Esophagus muscularis mucosa (tissue), 4 donors: ENCODE measurements at regions not wholly inside any gene's neighbourhood (a gene's known extent, or its start where the extent isn't known, plus 50 kb on each side); places are given as distances from the start of the nearest gene placed in this dataset.

Experiments
- DNase-seq: peaks from one replicate; pipeline ENCODE4 v3.0.0-alpha.2; 2017; ENCODE audit errors: extremely low spot score
- H3K27ac ChIP-seq, 4 donors: fragments of 200-600 bp; sonication (generic); replicated peaks in 1 of 4; 1 replicate in 3 of 4; 2 replicates in 1 of 4; pipeline ENCODE4 v1.5.1; 2016 to 2019; ENCODE audit warnings: mild to moderate bottlenecking in 1 of 4
- H3K27me3 ChIP-seq, 4 donors: fragments of 200-600 bp; sonication (generic); one replicate each; pipeline versions ENCODE4 v1.5.1 to v1.6.0; 2016 to 2019
- H3K36me3 ChIP-seq, 4 donors: fragments of 200-600 bp; sonication (generic); one replicate each; pipeline ENCODE4 v1.5.1; 2016 to 2019
- H3K4me1 ChIP-seq, 4 donors: fragments of 200-600 bp; sonication (generic); one replicate each; pipeline ENCODE4 v1.5.1; 2016 to 2019
- H3K4me3 ChIP-seq, 4 donors: fragments of 200-600 bp; sonication (generic); 1 replicate in 2 of 4; 2 replicates in 2 of 4; pipeline ENCODE4 v1.5.1; 2016 to 2019; ENCODE audit warnings: mild to moderate bottlenecking in 4 of 4, moderate library complexity in 1 of 4
- H3K9me3 ChIP-seq, 4 donors: fragments of 200-600 bp; sonication (generic); 1 replicate in 3 of 4; 2 replicates in 1 of 4; pipeline ENCODE4 v1.5.1; 2016 to 2019
- EP300 ChIP-seq: sonication (generic); formaldehyde crosslinking; IDR thresholded peaks from one replicate; pipeline ENCODE4 v1.6.1; 2017; ENCODE audit warnings: antibody characterized with exemption
- POLR2A ChIP-seq: fragments of 450-650 bp; IDR thresholded peaks from one replicate; pipeline ENCODE4 v1.6.1; 2017; ENCODE audit warnings: antibody characterized with exemption, moderate library complexity, mild to moderate bottlenecking, low read depth
- POLR2AphosphoS5 ChIP-seq, 2 donors: sonication (generic); formaldehyde crosslinking; IDR thresholded peaks; one replicate each; pipeline ENCODE4 v1.6.1; 2017; ENCODE audit warnings: antibody characterized with exemption in 2 of 2
- WGBS: methylation state at CpG from one replicate; pipeline ENCODE4 v1.1.5; 2018; 5-methylcytosine and 5-hydroxymethylcytosine counted together
- intact Hi-C: fragments of 100-400 bp; cut with DNase I; formaldehyde crosslinking; loops from one replicate; pipeline ENCODE4 v1.15.1; 2023
- TF ChIP-seq, protein P1 (sequence below), 3 experiments: fragments of 200-600 bp in 2 of 3; fragments of 450-650 bp in 1 of 3; sonication (generic) in 2 of 3; IDR thresholded peaks; one replicate each; pipeline ENCODE4 v1.5.1; 2017 to 2019; ENCODE audit warnings: antibody characterized with exemption in 3 of 3, mild to moderate bottlenecking in 2 of 3, moderate library complexity in 1 of 3

DNA sequence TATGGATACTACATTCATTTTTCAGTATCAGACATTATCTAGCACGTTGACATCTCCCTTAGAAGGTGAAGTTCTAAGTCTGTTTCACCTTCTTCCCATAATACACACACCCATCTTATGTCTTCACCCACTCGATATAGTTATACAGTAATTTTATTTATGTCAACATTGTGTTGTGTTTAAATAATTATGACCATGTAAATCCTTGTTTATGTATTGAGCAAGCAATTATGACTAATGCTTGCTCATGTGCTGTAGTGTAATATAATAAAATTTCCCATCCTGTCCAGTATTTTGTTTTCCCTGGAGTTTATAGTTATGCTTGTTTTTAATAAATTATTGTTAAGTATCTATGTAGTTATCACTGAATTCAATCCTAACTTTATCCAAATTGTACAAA lies 163.2 kb downstream of the MTX2 start:
- no peak overlapping the region for H3K27ac ChIP-seq
- no peaks in the 10 kb centered on the region for H3K36me3 ChIP-seq
- TF ChIP-seq, protein P1, sequence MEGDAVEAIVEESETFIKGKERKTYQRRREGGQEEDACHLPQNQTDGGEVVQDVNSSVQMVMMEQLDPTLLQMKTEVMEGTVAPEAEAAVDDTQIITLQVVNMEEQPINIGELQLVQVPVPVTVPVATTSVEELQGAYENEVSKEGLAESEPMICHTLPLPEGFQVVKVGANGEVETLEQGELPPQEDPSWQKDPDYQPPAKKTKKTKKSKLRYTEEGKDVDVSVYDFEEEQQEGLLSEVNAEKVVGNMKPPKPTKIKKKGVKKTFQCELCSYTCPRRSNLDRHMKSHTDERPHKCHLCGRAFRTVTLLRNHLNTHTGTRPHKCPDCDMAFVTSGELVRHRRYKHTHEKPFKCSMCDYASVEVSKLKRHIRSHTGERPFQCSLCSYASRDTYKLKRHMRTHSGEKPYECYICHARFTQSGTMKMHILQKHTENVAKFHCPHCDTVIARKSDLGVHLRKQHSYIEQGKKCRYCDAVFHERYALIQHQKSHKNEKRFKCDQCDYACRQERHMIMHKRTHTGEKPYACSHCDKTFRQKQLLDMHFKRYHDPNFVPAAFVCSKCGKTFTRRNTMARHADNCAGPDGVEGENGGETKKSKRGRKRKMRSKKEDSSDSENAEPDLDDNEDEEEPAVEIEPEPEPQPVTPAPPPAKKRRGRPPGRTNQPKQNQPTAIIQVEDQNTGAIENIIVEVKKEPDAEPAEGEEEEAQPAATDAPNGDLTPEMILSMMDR (IDR thresholded peaks at IDR 0.05), result no peak
- TF ChIP-seq POLR2AphosphoS5 (IDR thresholded peaks at IDR 0.05) (no peak), POLR2A (no peak), EP300 (no peak)
- peaks cover 0 to 5% (median 4%) of the 10 kb centered on the region in 4 donors for H3K9me3 ChIP-seq
- no peaks in the 10 kb centered on the region for H3K4me1 ChIP-seq
- 83% methylated on average over 2 of the region's 2 CpGs for whole genome bisulfite sequencing
- no peak overlapping the region for H3K4me3 ChIP-seq
- intact Hi-C loops, result no loop called here
- no peaks in the 10 kb centered on the region for H3K27me3 ChIP-seq
- no peak for DNase-seq

DNA sequence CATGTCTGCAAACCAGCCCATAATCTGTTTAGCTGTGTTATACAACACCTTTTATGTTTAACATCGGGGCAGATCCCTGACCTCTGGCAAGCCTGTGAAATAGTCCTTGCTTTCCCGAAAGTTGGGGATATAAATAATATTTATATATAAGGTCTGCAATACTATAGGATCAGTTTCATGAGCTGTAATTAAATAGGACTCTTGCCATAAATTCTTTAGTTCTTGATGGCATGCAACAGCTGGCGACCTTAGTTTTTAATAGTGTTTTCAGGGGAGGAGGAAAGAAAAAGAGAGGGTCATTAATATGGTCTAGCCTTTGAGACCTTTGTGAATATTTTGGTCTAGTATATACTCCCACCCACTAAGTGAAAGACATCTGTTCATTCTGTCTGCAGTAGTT lies 166.5 kb downstream of the MTX2 start:
- peaks cover 0 to 5% (median 4%) of the 10 kb centered on the region in 4 donors for H3K9me3 ChIP-seq
- intact Hi-C loops, result no loop called here
- H3K27ac ChIP-seq, result no peak overlapping the region
- no peaks in the 10 kb centered on the region for H3K36me3 ChIP-seq
- H3K4me1 ChIP-seq, result no peaks in the 10 kb centered on the region
- TF ChIP-seq EP300 (no peak), POLR2AphosphoS5 (IDR thresholded peaks at IDR 0.05) (no peak), POLR2A (no peak)
- TF ChIP-seq, protein P1 (IDR thresholded peaks at IDR 0.05), result no peak
- DNase-seq, result no peak
- no peaks in the 10 kb centered on the region for H3K27me3 ChIP-seq
- H3K4me3 ChIP-seq, result no peak overlapping the region
- WGBS, result 60% methylated on average over 3 of the region's 3 CpGs

DNA sequence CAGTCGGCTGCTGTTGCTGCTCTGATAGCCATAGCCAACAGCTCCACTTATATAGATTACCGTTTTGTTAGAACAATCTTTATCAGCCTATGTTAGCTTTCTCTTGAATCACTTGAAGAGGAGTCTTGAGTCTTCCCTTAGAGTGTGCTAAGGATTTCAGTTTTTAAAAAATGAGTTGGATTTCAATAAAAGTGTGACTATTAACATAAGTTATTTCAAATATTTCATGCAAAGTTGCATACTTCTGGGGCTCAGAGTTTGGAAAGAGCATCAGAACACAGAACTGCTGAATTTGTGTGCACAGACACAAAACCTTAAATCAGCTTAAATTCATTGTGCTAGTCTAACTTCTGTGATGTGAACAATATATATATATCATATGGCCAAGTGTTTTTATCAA lies 174.7 kb downstream of the MTX2 start:
- intact Hi-C loops, result no loop called here
- TF ChIP-seq, protein P1 (IDR thresholded peaks at IDR 0.05), result no peak
- TF ChIP-seq POLR2A, result no peak
- no peak for TF ChIP-seq EP300
- no peak for TF ChIP-seq POLR2AphosphoS5 (IDR thresholded peaks at IDR 0.05)
- no peak for DNase-seq
- Histone ChIP-seq H3K4me3 (no peak overlapping the region), H3K4me1 (no peaks in the 10 kb centered on the region), H3K27ac (no peak overlapping the region), H3K36me3 (no peaks in the 10 kb centered on the region), H3K27me3 (no peaks in the 10 kb centered on the region), H3K9me3 (no peaks in the 10 kb centered on the region)
- 66% methylated on average over 2 of the region's 2 CpGs for WGBS

DNA sequence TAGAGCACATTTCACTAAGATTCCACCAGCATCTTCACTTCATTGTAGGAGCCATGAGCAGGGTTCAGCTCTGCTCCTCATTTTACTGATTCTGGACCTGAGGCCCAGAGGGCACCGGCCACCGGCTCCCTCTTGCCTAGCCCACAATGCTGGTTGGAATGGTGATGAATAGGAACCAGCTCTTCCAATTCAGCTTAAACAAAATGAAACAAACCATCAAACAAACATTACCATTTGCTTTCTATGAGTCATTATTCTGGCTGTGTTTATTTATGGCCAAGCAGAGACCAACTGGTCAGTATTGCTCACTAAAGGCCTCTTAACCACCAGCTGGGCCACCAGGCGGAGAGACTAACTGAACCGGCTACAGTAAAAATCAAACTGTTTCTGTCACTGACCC lies 176.7 kb downstream of the MTX2 start:
- no peaks in the 10 kb centered on the region for H3K9me3 ChIP-seq
- H3K36me3 ChIP-seq, result no peaks in the 10 kb centered on the region
- intact Hi-C loops, result no loop called here
- no peaks in the 10 kb centered on the region for H3K27me3 ChIP-seq
- no peak for DNase-seq
- H3K4me1 ChIP-seq, result no peaks in the 10 kb centered on the region
- TF ChIP-seq POLR2A, result no peak
- TF ChIP-seq EP300, result no peak
- TF ChIP-seq, protein P1 (IDR thresholded peaks at IDR 0.05), result no peak
- no peak for TF ChIP-seq POLR2AphosphoS5 (IDR thresholded peaks at IDR 0.05)
- no peak overlapping the region for H3K27ac ChIP-seq
- H3K4me3 ChIP-seq, result no peak overlapping the region
- WGBS, result 91% methylated on average over 4 of the region's 4 CpGs

DNA sequence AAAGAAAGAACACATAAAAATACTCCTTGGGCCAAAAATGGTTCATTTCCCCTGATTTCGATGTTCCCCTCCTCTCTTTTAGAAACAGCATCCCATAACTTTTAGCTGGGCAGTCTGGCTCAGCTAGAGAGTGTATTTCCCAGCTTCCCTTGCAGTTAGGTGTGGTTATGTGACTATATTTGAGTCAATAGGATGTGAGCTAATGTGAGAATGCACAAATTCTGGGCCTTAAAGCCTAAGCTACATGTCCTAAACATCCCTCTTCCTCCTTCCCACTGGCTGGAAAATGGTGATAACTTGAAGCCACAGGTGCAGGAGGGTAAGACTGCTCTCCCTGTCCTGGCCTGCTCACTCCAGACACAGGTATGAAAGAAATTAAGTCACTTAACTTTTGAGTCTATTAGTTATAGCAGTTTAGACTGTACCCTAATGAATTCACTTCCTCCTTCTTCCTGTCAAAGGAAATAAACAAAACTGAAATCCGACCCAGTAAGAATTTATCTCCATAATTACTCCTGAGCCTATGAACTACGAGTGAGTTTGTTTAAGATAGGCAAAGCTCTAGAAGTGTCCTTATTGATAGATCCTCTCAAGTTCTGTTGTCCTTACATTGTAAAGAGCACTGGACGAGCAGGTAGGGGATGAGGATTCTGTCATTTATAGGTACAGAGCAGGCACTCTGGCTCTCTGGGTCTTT lies 177.6 kb downstream of the MTX2 start:
- WGBS, result 62% methylated on average over 4 of the region's 4 CpGs
- no peaks in the 10 kb centered on the region for H3K9me3 ChIP-seq
- H3K27me3 ChIP-seq, result peaks cover 0 to 5% (median 0%) of the 10 kb centered on the region in 4 donors
- no peak overlapping the region for H3K27ac ChIP-seq
- intact Hi-C loops, result no loop called here
- H3K4me3 ChIP-seq, result no peak overlapping the region
- H3K36me3 ChIP-seq, result no peaks in the 10 kb centered on the region
- DNase-seq, result no peak
- H3K4me1 ChIP-seq, result no peaks in the 10 kb centered on the region
- TF ChIP-seq EP300, result no peak
- no peak for TF ChIP-seq POLR2A
- no peak for TF ChIP-seq POLR2AphosphoS5 (IDR thresholded peaks at IDR 0.05)
